ENCODE measurements at regions not wholly inside any gene's neighbourhood (a gene's known extent, or its start where the extent isn't known, plus 50 kb on each side); places are given as distances from the start of the nearest gene placed in this dataset.

GRCh38 chr3:72015463-72015862, 230.5 kb upstream of the PROK2 start:
- TF ChIP-seq, protein P1, sequence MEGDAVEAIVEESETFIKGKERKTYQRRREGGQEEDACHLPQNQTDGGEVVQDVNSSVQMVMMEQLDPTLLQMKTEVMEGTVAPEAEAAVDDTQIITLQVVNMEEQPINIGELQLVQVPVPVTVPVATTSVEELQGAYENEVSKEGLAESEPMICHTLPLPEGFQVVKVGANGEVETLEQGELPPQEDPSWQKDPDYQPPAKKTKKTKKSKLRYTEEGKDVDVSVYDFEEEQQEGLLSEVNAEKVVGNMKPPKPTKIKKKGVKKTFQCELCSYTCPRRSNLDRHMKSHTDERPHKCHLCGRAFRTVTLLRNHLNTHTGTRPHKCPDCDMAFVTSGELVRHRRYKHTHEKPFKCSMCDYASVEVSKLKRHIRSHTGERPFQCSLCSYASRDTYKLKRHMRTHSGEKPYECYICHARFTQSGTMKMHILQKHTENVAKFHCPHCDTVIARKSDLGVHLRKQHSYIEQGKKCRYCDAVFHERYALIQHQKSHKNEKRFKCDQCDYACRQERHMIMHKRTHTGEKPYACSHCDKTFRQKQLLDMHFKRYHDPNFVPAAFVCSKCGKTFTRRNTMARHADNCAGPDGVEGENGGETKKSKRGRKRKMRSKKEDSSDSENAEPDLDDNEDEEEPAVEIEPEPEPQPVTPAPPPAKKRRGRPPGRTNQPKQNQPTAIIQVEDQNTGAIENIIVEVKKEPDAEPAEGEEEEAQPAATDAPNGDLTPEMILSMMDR (IDR thresholded peaks at IDR 0.05), result no peak
- TF ChIP-seq POLR2A (IDR thresholded peaks at IDR 0.05), result no peak
